BLaER1 (cell line): ENCODE measurements at regions not wholly inside any gene's neighbourhood (a gene's known extent, or its start where the extent isn't known, plus 50 kb on each side); places are given as distances from the start of the nearest gene placed in this dataset.

Source experiments
- H3K27ac ChIP-seq: shearing (Covaris generic); formaldehyde crosslinking; 2 replicates; pipeline ENCODE4 v1.8.1; 2022
- H3K27me3 ChIP-seq: shearing (Covaris generic); formaldehyde crosslinking; 2 replicates; pipeline ENCODE4 v1.8.1; 2022
- H3K36me3 ChIP-seq: shearing (Covaris generic); formaldehyde crosslinking; 2 replicates; pipeline ENCODE4 v1.8.1; 2022
- H3K4me1 ChIP-seq: shearing (Covaris generic); formaldehyde crosslinking; 2 replicates; pipeline ENCODE4 v1.8.1; 2022
- H3K4me2 ChIP-seq: shearing (Covaris generic); formaldehyde crosslinking; 2 replicates; pipeline ENCODE4 v1.8.1; 2022
- H3K4me3 ChIP-seq: shearing (Covaris generic); formaldehyde crosslinking; 2 replicates; pipeline ENCODE4 v1.8.1; 2022
- H3K9ac ChIP-seq: shearing (Covaris generic); formaldehyde crosslinking; 2 replicates; pipeline ENCODE4 v1.8.1; 2022
- H3K9me3 ChIP-seq: shearing (Covaris generic); formaldehyde crosslinking; 2 replicates; pipeline ENCODE4 v1.8.1; 2022
- H4K20me1 ChIP-seq: shearing (Covaris generic); formaldehyde crosslinking; 2 replicates; pipeline ENCODE4 v1.8.1; 2022
- Cebpa-rat ChIP-seq: shearing (Covaris generic); IDR thresholded peaks from 2 replicates; pipeline ENCODE4 v1.8.1; 2022

DNA sequence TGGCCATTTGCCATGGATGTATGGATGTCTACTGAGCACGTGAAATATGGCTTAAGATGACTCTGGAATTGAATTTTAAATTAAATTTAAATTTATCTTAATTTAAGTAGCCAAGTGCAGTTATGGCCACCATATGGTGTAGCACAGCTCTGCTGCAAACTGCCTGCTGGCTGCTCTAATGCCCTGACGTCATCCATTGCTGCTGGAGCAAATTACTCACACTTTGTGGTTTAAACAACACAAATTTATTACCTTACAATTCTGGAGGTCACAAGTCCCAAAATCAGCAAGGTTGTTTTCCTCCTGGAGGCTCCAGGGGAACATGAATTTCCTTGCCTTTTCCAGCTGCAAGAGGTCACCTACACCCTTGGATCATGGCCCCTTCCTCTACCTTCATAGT is 679.3 kb upstream of the EEF2KMT start:
- H3K4me1 ChIP-seq, result no peaks in the 10 kb centered on the region
- TF ChIP-seq Cebpa-rat, result no peak

DNA sequence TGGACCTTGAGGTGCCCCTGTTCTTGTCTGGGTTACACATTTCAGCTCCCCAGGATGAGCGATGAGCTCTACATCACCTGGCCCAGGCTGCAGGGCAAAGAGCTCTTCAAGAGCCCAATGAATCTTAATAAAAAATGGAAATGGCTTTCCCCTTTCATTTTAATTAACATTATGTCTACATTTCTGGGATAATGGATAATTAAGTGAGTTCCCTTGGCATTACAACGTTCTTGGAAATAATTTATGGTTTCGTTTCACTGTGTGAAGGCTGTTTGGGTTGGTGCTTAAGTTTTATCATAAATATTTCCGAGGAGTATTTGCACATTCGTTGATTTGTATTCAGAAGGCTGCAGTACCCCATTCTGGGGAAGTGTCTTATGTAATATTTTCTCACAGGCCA is 678.3 kb upstream of the EEF2KMT start:
- Histone ChIP-seq H3K36me3 (no peaks in the 10 kb centered on the region), H3K9me3 (no peaks in the 10 kb centered on the region)

More for the DNA sequence above, 679.3 kb upstream of the EEF2KMT start:
- Histone ChIP-seq H4K20me1 (no peaks in the 10 kb centered on the region), H3K9me3 (no peaks in the 10 kb centered on the region), H3K9ac (no peak overlapping the region), H3K4me3 (no peak overlapping the region), H3K27ac (no peak overlapping the region), H3K36me3 (no peaks in the 10 kb centered on the region), H3K27me3 (no peaks in the 10 kb centered on the region), H3K4me2 (no peak overlapping the region)

DNA sequence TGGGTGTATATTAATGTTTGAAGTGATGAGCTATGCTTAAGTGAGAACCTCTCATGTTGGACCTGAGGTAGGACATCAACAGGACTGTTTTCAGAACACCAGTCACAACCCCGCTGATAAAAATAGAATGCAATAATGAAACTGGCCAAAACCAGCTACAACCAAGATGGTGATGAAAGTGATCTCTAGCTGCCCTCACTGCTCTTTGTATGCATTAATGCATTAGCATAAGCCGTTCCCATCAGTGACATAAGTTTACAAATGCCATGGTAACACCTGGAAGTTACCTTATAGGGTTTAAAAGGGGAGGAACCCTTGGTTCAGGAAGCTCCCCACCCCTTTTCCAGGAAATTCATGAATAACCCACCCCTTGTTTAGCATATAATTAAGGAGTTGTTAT is 672.5 kb upstream of the EEF2KMT start:
- Histone ChIP-seq H3K27me3 (no peaks in the 10 kb centered on the region), H4K20me1 (no peaks in the 10 kb centered on the region), H3K4me2 (no peak overlapping the region), H3K9ac (no peak overlapping the region), H3K4me1 (no peaks in the 10 kb centered on the region), H3K9me3 (no peaks in the 10 kb centered on the region), H3K36me3 (no peaks in the 10 kb centered on the region), H3K27ac (no peak overlapping the region), H3K4me3 (no peak overlapping the region)
- TF ChIP-seq Cebpa-rat, result no peak

More for the DNA sequence above, 678.3 kb upstream of the EEF2KMT start:
- Histone ChIP-seq H3K27ac (no peak overlapping the region), H3K4me3 (no peak overlapping the region), H3K9ac (no peak overlapping the region), H3K4me1 (no peaks in the 10 kb centered on the region), H3K27me3 (no peaks in the 10 kb centered on the region), H3K4me2 (no peak overlapping the region), H4K20me1 (no peaks in the 10 kb centered on the region)
- TF ChIP-seq Cebpa-rat, result no peak

DNA sequence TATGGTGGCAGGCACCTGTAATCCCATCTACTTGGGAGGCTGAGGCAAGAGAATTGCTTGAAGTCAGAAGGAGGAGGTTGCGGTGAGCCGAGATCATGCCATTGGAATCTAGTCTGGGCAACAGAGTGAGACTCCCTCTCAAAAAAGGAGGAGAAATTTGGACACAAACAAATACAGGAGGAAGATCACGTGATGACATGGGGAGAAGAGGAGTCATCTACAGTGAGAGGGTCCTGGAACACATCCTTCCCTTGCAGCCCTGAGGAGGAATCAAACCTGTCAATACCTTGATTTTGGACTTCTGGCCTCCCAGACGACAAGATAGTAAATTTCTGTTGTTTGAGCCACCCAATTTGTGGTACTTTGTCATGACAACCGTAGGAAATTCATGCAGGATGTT is 671.9 kb upstream of the EEF2KMT start:
- no peaks in the 10 kb centered on the region for H3K36me3 ChIP-seq
- no peak overlapping the region for H3K27ac ChIP-seq
- no peaks in the 10 kb centered on the region for H3K27me3 ChIP-seq
- H3K4me3 ChIP-seq, result no peak overlapping the region
- H3K9ac ChIP-seq, result no peak overlapping the region
- no peaks in the 10 kb centered on the region for H3K9me3 ChIP-seq
- no peak for TF ChIP-seq Cebpa-rat
- no peaks in the 10 kb centered on the region for H3K4me1 ChIP-seq
- no peak overlapping the region for H3K4me2 ChIP-seq
- H4K20me1 ChIP-seq, result no peaks in the 10 kb centered on the region

DNA sequence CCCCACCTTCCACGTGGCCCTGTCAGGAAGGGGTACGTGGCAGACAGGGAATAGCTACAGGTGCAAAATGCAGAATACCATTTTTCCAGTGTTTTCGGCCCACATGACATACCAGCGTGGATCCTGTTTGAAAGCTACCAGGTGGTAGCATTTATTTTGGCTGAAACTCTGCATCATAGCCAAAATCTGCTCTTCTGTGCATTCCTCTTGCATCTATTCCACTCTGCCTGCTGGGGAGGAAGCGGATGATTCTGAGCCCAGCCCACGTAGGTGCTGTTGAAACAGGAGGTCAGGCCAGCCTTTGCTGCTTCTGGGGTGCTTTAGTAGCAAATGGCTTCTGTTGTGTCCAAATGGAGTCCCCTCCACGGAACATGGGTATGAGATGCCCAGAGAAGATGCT is 670.9 kb upstream of the EEF2KMT start:
- no peak overlapping the region for H3K4me2 ChIP-seq
- H3K4me1 ChIP-seq, result no peaks in the 10 kb centered on the region
- H3K9ac ChIP-seq, result no peak overlapping the region
- H3K27me3 ChIP-seq, result no peaks in the 10 kb centered on the region
- H3K9me3 ChIP-seq, result no peaks in the 10 kb centered on the region
- no peak overlapping the region for H3K27ac ChIP-seq
- H4K20me1 ChIP-seq, result no peaks in the 10 kb centered on the region
- H3K4me3 ChIP-seq, result no peak overlapping the region
- no peak for TF ChIP-seq Cebpa-rat
- no peaks in the 10 kb centered on the region for H3K36me3 ChIP-seq

DNA sequence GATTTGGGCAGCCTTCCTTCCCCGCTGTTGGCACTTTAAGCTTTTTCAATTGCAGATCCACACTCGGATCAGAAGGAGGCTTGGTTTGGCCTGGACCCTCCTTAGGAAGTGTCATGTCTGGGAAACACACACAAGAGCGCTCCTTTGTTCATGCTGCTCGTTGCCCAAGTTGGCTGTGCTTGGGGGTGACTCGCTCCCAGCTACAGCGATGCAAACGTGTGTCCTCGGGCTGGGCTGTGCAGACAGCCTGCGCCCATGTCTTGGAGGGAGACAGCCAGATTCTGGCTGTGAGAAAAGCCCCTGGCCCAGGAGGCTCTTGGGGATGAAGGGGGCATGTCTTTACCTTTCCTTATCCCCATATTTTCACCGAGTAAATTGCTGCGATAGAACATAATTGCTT is 665.6 kb upstream of the EEF2KMT start:
- H3K9me3 ChIP-seq, result no peaks in the 10 kb centered on the region
- no peak overlapping the region for H3K4me2 ChIP-seq
- H3K4me3 ChIP-seq, result no peak overlapping the region
- TF ChIP-seq Cebpa-rat, result no peak
- no peaks in the 10 kb centered on the region for H3K27me3 ChIP-seq
- H3K36me3 ChIP-seq, result no peaks in the 10 kb centered on the region
- H3K4me1 ChIP-seq, result peaks cover 8% of the 10 kb centered on the region; the same call in 1 of the 2 replicates
- H4K20me1 ChIP-seq, result no peaks in the 10 kb centered on the region
- no peak overlapping the region for H3K9ac ChIP-seq
- no peak overlapping the region for H3K27ac ChIP-seq

DNA sequence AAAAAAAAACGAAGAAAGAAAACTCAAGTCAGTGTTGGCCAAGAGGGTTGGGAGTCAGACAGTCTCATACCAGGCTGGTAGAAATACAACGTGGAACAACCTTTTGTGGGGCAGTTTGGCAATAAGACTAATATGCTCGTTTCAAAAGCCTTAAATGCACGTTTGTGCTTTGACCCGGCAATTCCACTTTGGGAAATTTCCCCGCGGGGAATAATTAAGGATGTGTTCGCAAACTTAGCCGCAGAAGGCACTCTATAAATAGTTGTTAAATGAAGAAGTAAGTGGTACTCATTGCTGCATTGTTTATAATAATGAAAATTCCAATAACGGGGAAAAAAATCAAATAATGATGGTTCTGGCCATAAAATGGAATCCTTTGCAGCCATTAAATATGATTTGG is 664.8 kb upstream of the EEF2KMT start:
- peaks cover 8% of the 10 kb centered on the region; the same call in 1 of the 2 replicates for H3K4me1 ChIP-seq
- no peaks in the 10 kb centered on the region for H4K20me1 ChIP-seq
- no peak for TF ChIP-seq Cebpa-rat
- no peaks in the 10 kb centered on the region for H3K9me3 ChIP-seq
- H3K9ac ChIP-seq, result no peak overlapping the region
- no peak overlapping the region for H3K4me3 ChIP-seq
- H3K4me2 ChIP-seq, result no peak overlapping the region
- H3K27me3 ChIP-seq, result no peaks in the 10 kb centered on the region
- no peaks in the 10 kb centered on the region for H3K36me3 ChIP-seq
- H3K27ac ChIP-seq, result no peak overlapping the region

DNA sequence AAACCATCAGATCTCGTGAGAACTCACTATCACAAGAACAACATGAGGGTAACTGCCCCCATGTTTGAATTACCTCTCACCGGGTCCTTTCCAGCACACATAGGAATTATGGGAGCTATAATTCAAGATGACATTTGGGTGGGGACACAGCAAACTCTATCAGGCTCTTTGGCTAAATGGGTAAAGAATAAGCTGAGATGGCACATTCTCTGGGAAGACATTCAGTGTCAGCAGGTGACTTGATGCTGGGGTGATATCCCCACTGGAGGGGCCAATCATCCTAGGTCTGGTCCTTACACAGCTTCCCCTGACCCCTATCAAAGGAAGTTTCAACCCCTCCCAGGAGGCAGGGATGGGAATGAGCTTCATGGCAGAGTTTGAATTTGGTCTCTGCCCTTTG is 664.0 kb upstream of the EEF2KMT start:
- H3K27me3 ChIP-seq, result no peaks in the 10 kb centered on the region

DNA sequence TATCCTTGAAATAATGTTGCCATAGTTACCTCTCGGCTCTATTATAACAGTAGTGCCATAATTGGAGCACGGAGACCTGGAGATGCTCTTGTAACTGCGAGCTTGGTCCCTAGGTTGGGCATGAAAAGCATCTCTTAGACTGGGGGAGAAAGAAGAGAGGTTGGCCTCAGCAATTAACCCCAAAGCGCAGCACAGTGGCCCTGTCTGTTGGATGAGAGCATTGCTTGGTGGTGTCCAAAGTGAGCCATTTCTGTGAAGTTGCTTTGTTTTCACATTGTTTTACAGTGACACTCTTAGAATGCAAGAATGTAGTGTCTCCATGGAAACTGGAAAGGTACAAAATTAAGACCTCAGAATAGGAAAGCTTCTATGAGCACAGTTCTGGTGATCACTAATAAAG is 660.7 kb upstream of the EEF2KMT start:
- H3K4me3 ChIP-seq, result no peak overlapping the region
- no peaks in the 10 kb centered on the region for H4K20me1 ChIP-seq
- H3K4me2 ChIP-seq, result no peak overlapping the region
- no peaks in the 10 kb centered on the region for H3K27me3 ChIP-seq
- peaks cover 8% of the 10 kb centered on the region; the same call in 1 of the 2 replicates for H3K4me1 ChIP-seq
- no peak overlapping the region for H3K27ac ChIP-seq
- H3K9ac ChIP-seq, result no peak overlapping the region
- no peaks in the 10 kb centered on the region for H3K36me3 ChIP-seq
- H3K9me3 ChIP-seq, result no peaks in the 10 kb centered on the region
- no peak for TF ChIP-seq Cebpa-rat

More for the DNA sequence above, 664.0 kb upstream of the EEF2KMT start:
- H3K9me3 ChIP-seq, result no peaks in the 10 kb centered on the region
- no peak overlapping the region for H3K27ac ChIP-seq
- no peak overlapping the region for H3K9ac ChIP-seq
- peaks cover 8% of the 10 kb centered on the region; the same call in 1 of the 2 replicates for H3K4me1 ChIP-seq
- H4K20me1 ChIP-seq, result no peaks in the 10 kb centered on the region
- no peaks in the 10 kb centered on the region for H3K36me3 ChIP-seq
- TF ChIP-seq Cebpa-rat, result no peak
- no peak overlapping the region for H3K4me3 ChIP-seq
- H3K4me2 ChIP-seq, result no peak overlapping the region

DNA sequence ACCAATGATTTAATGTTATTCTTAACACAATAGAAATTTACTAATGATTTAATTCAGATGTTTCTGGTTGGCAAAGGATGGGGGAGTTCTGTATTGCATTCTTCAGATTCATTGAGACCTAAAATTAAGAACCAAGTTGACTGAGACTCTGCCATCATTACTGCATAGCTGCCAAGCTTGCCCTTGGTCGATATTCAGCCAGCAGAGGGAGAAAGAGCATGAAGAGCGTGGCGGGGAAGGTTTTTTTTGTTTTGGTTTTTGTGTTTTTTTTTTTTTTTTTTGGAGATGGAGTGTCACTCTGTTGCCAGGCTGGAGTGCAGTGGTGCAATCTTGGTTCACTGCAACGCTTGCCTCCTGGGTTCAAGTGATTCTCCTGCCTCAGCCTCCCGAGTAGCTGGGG is 659.4 kb upstream of the EEF2KMT start:
- Histone ChIP-seq H4K20me1 (no peaks in the 10 kb centered on the region), H3K27ac (no peak overlapping the region), H3K27me3 (no peaks in the 10 kb centered on the region), H3K4me1 (peaks cover 8% of the 10 kb centered on the region; the same call in 1 of the 2 replicates), H3K4me3 (no peak overlapping the region), H3K9me3 (no peaks in the 10 kb centered on the region), H3K4me2 (no peak overlapping the region), H3K9ac (no peak overlapping the region), H3K36me3 (no peaks in the 10 kb centered on the region)
- TF ChIP-seq Cebpa-rat, result no peak

DNA sequence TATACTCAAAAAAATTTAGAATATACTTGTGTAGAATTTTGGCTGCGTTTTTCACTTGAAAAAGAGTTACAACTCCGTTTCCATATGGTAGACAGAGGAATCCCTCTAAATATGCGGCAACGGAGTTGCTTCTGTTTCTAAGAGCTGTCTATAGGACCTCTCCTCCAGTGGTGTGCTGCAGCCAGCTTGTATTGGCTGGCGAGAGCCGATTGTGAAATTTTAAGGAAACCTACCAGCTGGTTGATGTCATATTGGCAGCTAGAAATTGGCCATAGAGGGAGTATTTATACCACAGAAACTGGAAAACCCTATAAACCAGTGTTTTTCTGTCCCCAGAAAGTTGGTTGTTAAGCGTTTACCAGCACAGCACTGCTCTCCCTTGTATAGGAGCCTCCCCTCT is 655.8 kb upstream of the EEF2KMT start:
- TF ChIP-seq Cebpa-rat, result no peak
- H3K27me3 ChIP-seq, result no peaks in the 10 kb centered on the region
- no peak overlapping the region for H3K9ac ChIP-seq
- H3K4me3 ChIP-seq, result no peak overlapping the region
- H3K27ac ChIP-seq, result no peak overlapping the region
- H4K20me1 ChIP-seq, result no peaks in the 10 kb centered on the region
- H3K36me3 ChIP-seq, result no peaks in the 10 kb centered on the region
- no peaks in the 10 kb centered on the region for H3K9me3 ChIP-seq
- H3K4me2 ChIP-seq, result no peak overlapping the region
- H3K4me1 ChIP-seq, result no peaks in the 10 kb centered on the region
